ENCODE measurements at regions not wholly inside any gene's neighbourhood (a gene's known extent, or its start where the extent isn't known, plus 50 kb on each side); places are given as distances from the start of the nearest gene placed in this dataset.
"Not testable (repeated sequence)": the region's sequence is repeated elsewhere in the genome, so short reads cannot be mapped to it uniquely, and the experiment has no call there.

DNA sequence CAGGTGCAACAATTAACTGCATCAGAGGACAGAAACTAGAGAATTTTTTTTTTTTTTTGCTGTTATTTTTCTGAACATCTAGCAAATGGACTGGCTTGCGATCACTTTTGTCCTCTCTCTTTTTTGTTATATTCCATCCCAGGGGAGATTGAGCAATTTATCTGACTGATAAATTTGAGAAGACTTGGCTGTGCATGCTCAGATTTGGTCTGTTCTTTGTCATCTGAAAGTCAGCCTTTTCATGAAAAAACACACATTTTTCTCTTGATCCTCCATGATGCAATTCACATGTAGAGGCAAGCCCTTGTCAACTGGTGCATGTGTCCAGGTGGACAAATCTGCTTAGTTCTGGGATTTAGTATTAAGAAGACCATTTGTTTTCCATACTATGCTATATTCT is 309.3 kb downstream of the LRRC3B start:
- DNase-seq, result no peak
- Histone ChIP-seq H3K4me3 (no peak overlapping the region), H3K4me1 (no peaks in the 10 kb centered on the region), H3K27ac (replicated peaks) (no peak overlapping the region), H3K9me3 (replicated peaks) (no peaks in the 10 kb centered on the region), H3K27me3 (ENCODE audit: low read depth) (no peaks in the 10 kb centered on the region), H3K36me3 (no peaks in the 10 kb centered on the region)
- intact Hi-C loops (cut with micrococcal nuclease), result no loop called here
- TF ChIP-seq, protein P1, sequence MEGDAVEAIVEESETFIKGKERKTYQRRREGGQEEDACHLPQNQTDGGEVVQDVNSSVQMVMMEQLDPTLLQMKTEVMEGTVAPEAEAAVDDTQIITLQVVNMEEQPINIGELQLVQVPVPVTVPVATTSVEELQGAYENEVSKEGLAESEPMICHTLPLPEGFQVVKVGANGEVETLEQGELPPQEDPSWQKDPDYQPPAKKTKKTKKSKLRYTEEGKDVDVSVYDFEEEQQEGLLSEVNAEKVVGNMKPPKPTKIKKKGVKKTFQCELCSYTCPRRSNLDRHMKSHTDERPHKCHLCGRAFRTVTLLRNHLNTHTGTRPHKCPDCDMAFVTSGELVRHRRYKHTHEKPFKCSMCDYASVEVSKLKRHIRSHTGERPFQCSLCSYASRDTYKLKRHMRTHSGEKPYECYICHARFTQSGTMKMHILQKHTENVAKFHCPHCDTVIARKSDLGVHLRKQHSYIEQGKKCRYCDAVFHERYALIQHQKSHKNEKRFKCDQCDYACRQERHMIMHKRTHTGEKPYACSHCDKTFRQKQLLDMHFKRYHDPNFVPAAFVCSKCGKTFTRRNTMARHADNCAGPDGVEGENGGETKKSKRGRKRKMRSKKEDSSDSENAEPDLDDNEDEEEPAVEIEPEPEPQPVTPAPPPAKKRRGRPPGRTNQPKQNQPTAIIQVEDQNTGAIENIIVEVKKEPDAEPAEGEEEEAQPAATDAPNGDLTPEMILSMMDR (IDR thresholded peaks at IDR 0.05; ENCODE audit: borderline replicate concordance), result no peak

DNA sequence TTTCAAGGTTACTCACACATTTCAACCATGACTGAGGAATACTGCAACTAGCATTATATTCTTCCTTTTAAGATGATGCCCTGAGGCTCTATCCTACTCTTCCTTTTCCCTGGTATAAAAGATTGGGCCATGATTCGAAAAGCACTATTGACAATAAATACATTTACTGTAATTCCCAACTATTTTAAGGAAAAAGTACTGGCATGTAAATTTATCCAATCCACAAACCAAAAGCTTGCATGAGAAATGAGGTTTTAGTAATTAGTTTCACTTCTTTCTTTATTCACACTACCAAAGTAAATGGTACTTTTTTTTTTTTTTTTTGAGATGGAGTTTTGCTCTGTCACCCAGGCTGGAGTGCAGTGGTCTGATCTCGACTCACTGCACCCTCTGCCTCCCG is 310.2 kb downstream of the LRRC3B start:
- TF ChIP-seq, protein P1 (IDR thresholded peaks at IDR 0.05; ENCODE audit: borderline replicate concordance), result no peak
- no peak overlapping the region for H3K27ac ChIP-seq (replicated peaks)
- intact Hi-C loops (cut with micrococcal nuclease), result no loop called here
- no peak for DNase-seq
- H3K4me1 ChIP-seq, result no peaks in the 10 kb centered on the region
- H3K4me3 ChIP-seq, result no peak overlapping the region
- no peaks in the 10 kb centered on the region for H3K36me3 ChIP-seq
- no peaks in the 10 kb centered on the region for H3K9me3 ChIP-seq (replicated peaks)
- H3K27me3 ChIP-seq (ENCODE audit: low read depth), result no peaks in the 10 kb centered on the region

DNA sequence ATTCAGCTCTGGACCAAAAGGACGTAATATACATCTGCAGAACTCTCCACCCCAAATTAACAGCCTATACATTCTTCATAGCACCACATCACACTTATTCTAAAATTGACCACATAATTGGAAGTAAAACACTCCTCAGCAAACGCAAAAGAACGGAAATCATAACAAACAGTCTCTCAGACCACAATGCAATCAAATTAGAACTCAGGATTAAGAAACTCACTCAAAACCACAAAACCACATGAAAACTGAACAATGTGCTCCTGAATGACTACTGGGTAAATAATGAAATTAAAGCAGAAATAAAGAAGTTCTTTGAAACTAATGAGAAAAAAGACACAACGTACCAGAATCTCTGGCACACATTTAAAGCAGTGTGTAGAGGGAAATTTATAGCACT is 322.9 kb downstream of the LRRC3B start:
- H3K27ac ChIP-seq (replicated peaks); H3K4me3 ChIP-seq; DNase-seq; intact Hi-C loops (cut with micrococcal nuclease); H3K36me3 ChIP-seq; H3K4me1 ChIP-seq; H3K27me3 ChIP-seq (ENCODE audit: low read depth): not testable (repeated sequence)
- peaks cover 42% of the 10 kb centered on the region for H3K9me3 ChIP-seq (replicated peaks)

DNA sequence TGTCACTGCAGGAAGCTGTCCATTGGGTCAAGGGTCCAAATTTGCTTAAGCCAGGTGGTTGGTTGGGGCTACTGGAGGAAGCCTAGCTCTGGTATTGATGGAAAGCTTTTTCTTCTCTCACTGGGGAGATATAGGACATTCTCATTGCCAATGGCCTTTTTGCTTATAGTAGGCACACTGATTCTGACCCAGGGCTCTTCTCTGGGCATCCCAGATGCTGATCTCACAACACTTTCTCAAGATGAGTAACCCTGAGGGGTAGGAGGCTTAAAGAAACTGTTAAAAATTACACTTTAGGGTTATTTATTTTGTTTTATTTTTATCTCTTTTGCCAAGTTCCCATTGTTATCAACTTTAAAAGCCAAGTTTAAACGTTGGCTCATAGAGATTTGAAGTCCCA is 337.8 kb downstream of the LRRC3B start:
- peaks cover 11% of the 10 kb centered on the region for H3K9me3 ChIP-seq (replicated peaks)
- H3K4me3 ChIP-seq, result no peak overlapping the region
- DNase-seq, result no peak
- no peaks in the 10 kb centered on the region for H3K4me1 ChIP-seq
- no peaks in the 10 kb centered on the region for H3K36me3 ChIP-seq
- intact Hi-C loops (cut with micrococcal nuclease), result no loop called here
- TF ChIP-seq, protein P1 (IDR thresholded peaks at IDR 0.05; ENCODE audit: borderline replicate concordance), result no peak
- H3K27me3 ChIP-seq (ENCODE audit: low read depth), result no peaks in the 10 kb centered on the region
- H3K27ac ChIP-seq (replicated peaks), result no peak overlapping the region

DNA sequence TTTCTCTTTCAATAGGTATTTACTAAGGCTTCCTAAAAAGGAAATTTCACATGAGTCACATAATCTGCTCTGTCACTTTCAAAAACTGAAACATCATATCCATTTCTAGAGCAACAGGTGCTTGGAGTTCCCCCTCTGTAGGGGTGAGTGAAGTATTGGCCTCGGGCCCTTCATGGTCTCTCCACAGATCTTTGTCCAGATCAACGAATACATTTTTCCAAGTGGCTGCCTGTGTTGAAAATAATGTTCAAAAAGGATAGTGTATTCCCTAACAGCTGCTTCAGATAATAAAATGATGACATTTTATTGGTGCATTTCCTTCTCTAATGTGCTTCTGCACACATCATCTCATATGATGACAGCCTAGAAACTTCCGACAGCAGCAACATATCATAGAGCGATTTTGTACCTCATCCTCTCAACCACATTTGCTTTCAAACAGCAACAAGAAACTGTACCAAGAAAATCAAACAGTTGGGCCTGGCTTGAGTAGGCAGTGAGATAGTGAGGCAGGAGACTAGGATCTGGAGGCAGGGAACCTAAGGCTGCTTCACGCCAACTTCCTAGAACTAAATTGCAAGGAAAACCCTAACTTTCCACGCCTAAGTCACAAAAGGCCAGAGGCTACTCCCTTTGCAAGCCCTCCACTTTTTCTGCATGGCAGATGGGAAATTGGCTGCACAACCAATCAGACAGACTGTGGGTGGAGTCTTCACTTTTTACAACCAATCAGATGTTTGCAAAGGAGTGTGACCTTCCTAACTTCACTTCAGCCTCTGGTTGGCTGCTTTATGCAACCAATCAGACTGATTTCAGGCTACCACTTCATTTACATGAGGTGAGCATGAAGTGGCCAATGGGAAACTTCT is 340.2 kb downstream of the LRRC3B start:
- peak overlapping the region; percentile 55 for H3K27ac ChIP-seq (replicated peaks)
- H3K4me3 ChIP-seq, result peak overlapping the region; percentile 41
- TF ChIP-seq, protein P1 (IDR thresholded peaks at IDR 0.05; ENCODE audit: borderline replicate concordance), result no peak
- intact Hi-C loops (cut with micrococcal nuclease), result no loop called here
- DNase-seq, result no peak
- H3K9me3 ChIP-seq (replicated peaks), result peaks cover 3% of the 10 kb centered on the region
- no peaks in the 10 kb centered on the region for H3K36me3 ChIP-seq
- no peaks in the 10 kb centered on the region for H3K27me3 ChIP-seq (ENCODE audit: low read depth)
- H3K4me1 ChIP-seq, result no peaks in the 10 kb centered on the region

DNA sequence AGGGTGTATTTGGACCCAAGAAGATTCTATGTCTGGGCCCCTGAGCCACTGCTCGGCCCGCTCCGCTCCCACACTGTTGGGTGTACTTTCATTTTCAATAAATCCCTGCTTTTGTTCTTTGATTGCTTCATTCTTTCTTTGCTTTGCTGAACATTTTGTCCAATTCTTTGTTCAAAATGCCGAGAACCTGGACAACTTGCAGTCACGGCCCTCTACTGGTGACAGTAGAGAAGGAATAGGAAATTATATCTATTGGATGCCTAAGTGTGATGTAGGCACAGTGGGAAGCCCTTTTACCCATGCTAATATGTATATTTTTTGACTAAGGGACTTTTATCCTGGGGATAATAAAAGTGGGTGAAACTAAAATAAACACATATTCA is 340.8 kb downstream of the LRRC3B start:
- Histone ChIP-seq H3K9me3 (replicated peaks) (peaks cover 3% of the 10 kb centered on the region), H3K36me3 (no peaks in the 10 kb centered on the region), H3K4me1 (no peaks in the 10 kb centered on the region), H3K27me3 (ENCODE audit: low read depth) (no peaks in the 10 kb centered on the region), H3K27ac (replicated peaks) (peak overlapping the region; percentile 55), H3K4me3 (peak overlapping the region; percentile 41)
- TF ChIP-seq, protein P1 (IDR thresholded peaks at IDR 0.05; ENCODE audit: borderline replicate concordance), result peak; percentile 39
- intact Hi-C loops (cut with micrococcal nuclease), result no loop called here
- no peak for DNase-seq

Data from left ventricle myocardium inferior (tissue), 1 donor.